Dedifferentiated amniotic fluid mesenchymal stem cell (primary cell): ENCODE measurements at regions not wholly inside any gene's neighbourhood (a gene's known extent, or its start where the extent isn't known, plus 50 kb on each side); places are given as distances from the start of the nearest gene placed in this dataset.
"Not testable (repeated sequence)": the region's sequence is repeated elsewhere in the genome, so short reads cannot be mapped to it uniquely, and the experiment has no call there.

ENCODE experiments used
- DNase-seq: peaks from one replicate; pipeline ENCODE4 v3.0.0-alpha.2; 2016; ENCODE audit errors: extremely low spot score

GRCh38 chr9:110123341-110124095 is 84.4 kb downstream of the C9orf152 start:
- peak; percentile 63 for DNase-seq

DNA sequence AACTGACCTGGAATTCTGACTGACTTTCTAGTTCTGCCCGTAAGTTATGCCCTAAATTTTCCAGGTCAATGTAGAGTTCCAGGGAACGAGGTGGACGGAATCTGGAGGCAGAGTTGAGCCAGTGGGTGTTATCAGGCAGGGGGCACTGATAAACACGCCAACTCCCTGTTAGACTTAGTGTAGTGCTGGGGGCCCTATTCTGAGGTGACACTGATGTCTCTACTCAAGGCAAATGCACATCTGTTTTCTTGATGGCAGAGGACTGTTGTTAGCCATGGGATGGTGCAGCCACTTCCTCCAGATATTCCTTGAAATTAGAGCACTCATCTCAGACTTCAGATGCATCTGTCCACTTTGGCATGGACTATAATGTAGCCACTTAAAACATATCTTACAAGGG is 83.5 kb downstream of the C9orf152 start:
- no peak for DNase-seq

DNA sequence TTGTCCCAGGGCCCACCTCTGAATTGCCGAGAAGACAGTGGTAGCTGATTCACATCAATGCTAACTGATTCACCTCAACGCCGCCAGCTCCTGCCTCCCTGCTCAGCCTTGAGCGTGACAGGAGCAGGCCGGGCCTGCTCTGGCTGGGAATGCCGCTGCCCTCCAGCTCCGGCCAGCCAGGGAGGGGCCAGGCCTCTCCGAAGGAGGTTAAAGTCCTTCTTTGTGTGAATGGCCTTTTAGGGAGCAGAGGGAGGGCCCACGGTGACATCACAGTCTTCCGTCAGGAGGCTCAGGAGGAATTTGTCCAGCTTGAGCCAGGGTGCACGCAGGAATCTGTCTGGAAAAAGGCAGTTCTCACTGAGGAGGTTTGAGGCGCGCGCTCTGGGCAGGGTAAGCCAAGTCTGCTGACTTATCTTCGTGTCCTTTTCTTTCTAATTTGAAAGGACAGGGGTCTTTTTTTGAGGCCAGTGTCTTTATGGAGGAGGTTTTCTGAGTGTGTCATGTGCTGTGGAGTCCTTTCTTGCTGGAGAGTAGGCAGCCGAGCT is 82.7 kb downstream of the C9orf152 start:
- peak; percentile 92 for DNase-seq

DNA sequence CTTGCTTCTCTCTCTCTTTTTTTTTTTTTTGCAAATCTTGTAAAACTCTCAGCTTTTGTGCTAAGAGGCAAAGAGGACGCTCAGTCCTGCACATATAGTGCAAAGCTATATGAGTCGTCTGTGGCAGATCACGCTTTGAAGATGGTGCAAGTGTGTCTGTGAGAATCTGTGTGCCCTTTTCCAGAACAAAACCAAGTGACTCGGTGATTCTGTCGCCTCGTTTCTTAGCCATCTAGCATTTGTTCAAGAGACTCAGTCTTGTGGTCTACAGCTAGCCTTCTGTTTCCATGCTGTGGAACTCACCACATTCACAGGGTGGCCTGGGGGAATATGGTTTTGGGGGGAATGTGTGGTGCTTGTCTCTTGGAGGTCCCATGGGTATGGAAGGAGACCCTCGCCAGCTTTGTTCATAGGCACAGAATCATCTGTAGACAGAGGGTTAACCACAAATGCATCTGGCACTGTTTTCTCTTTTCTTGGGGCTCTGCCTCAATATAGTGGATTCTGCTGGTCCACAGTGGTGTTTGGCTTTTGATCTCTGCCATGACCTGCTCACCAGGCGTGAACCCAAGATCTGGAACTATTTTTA is 82.1 kb downstream of the C9orf152 start:
- no peak for DNase-seq

DNA sequence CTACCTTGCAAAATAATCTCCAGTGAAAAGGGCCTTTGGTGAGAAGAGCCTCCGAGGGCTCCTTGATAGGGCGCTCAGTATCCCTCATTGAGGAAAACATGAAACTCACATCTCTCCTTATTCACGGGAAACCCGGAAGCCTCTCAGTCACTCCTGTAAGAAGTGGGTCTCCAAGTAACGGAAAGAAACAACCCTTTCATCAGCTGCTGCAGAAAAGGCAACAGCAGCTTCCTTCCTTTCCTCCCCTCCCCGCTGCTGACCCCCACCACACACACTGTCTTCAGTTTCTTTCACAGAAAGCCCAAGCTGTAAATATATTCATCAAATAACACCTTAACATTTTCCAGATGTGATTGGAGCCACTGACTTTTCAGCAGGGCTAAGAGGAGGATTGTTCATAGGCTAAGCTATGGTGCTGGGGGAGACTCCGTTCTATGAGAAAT is 81.4 kb downstream of the C9orf152 start:
- DNase-seq: no peak

- DNase-seq: no peak
Measured at GRCh38 chr9:110126986-110127864, 80.7 kb downstream of the C9orf152 start.

- DNase-seq: no peak
Measured at GRCh38 chr9:110128664-110129329, 79.2 kb downstream of the C9orf152 start.

DNA sequence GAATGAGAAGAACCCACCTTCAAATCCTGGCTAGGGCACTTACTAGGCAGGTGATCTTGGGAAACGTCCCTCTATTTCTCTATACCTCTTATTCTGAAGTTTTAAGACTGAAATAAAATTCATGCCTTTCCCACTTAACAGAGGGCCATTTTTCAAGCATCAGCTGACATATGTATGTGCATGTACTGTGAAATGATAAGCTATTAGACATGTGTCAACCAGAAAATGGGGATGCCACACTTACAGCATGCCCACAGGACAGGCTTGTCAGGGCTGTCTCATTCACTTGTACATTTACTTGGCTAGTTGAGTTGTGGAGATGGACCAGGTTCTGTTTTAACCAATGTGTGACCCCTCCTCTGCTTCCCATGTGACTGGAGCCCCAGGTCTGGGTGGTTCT is 78.5 kb downstream of the C9orf152 start:
- no peak for DNase-seq

DNA sequence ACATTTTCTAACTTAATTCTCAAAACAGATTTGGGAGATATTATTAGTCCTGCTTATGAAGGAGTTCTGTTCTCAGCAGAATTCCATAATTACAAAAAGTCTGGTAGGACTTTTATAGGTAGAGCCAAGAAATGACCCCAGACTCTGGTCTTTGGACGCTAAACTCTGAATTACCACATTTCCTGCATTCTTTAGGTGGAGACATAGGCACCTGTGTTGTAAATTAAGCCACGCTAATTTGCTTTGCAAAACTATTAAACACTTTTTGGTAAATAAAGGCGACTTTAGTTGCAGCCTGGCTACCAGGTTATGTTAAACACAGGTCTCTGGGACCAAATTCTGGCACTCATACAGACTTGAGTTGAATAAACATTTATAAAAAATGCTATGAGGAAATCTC is 77.7 kb downstream of the C9orf152 start:
- DNase-seq: no peak

DNA sequence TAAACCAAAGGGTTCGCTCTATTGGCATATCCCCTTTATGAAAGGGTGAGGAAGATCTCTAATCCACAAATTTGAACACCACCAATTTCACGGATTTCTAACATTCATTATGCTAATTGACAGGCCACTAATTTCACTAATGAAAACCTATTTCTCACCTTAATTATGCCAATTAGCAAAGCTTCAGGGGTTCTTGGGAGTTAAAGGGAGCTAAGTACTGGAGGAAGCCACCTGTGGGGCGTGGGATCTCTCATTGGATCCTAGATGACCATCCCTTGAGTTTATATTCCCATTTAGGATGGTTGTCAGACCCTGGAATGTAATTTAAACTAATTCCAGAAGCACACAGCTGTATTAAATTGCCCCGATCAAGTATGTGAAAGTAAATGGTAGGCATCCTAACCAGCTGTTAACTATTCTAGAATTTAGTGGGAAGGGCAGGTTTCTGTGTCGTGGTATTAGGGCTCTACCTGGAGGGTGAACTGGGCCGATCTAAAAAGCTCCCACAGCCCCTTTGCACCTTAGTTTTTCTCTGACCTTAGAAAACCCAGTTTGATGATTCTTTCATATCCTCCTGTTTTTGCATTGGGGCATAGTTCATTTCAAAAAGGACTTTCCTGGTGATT is 77.1 kb downstream of the C9orf152 start:
- DNase-seq: no peak

DNA sequence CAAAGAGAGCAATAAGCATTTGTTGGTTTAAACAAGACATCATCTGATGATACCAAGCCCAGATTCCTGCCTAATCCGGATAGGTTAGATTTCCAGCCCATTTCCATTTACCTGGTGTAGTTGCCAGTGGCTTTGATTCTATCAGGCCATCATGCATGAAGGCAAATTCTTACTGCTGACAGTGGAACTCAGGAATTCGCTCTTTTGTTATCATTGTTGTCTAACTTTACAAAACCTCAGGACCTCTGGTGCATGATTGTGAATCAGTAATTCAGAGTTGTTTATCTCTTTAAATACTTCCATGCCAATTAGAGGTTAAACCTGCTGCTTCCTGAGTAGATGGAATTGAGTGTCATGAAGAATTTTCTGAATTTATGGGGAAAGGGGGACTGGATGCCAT is 76.5 kb downstream of the C9orf152 start:
- no peak for DNase-seq

DNA sequence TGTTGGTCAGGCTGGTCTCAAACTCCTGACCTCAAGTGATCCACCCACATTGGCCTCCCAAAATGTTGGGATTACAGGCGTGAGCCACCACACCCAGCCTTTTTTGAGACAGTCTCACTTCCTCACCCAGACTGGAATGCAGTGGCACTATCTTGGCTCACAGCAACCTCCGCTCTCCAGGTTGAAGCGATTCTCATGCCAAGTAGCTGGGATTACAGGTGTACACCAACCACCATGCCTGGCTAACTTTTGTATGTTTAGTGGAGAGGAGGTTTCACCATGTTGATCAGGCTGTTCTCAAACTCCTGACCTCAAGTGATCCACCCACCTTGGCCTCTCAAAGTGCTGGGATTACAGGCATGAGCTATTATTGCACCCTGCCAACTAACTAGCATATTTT is 75.4 kb downstream of the C9orf152 start:
- DNase-seq: not testable (repeated sequence)

GRCh38 chr9:110133059-110133458 is 74.9 kb downstream of the C9orf152 start:
- DNase-seq: no peak

GRCh38 chr9:110133608-110134210 is 74.2 kb downstream of the C9orf152 start:
- DNase-seq: no peak

GRCh38 chr9:110135846-110136245 is 72.1 kb downstream of the C9orf152 start:
- DNase-seq: no peak

DNA sequence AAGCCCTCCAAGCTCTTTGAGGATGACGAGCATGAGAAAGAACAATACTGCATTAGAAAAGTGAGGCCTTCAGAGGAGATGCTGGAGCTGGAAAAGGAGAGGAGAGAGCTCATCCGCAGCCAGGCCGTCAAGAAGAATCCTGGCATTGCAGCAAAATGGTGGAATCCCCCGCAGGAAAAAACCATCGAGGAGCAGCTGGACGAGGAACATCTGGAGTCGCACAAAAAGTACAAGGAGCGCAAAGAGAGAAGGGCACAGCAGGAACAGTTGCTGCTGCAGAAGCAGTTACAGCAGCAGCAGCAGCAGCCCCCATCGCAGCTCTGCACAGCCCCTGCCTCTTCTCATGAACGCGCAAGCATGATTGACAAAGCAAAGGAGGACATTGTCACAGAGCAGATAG is 71.2 kb downstream of the C9orf152 start:
- DNase-seq: no peak

DNA sequence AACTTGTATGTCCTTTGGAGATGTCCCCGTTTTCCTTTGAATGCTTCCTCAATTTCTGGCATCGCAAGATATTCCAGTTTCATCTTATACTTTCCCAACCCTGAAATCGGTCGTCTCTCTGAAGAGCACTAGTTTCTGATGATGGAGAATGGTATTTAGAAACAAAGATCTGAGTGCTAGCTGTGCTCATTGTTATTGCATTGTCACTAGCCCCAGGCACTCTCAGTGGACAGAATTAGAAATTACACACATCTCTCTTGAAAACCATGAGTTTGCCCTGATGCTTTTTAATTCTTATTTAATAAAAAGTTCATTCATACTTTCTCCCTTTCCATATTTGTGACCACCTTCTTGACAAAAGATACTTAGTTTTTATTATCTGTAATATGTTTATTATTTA is 67.7 kb downstream of the C9orf152 start:
- no peak for DNase-seq

- peak; percentile 86 for DNase-seq
Measured at GRCh38 chr9:110141227-110141793, 66.6 kb downstream of the C9orf152 start.

- no peak for DNase-seq
Measured at GRCh38 chr9:110142253-110142652, 65.7 kb downstream of the C9orf152 start.

DNA sequence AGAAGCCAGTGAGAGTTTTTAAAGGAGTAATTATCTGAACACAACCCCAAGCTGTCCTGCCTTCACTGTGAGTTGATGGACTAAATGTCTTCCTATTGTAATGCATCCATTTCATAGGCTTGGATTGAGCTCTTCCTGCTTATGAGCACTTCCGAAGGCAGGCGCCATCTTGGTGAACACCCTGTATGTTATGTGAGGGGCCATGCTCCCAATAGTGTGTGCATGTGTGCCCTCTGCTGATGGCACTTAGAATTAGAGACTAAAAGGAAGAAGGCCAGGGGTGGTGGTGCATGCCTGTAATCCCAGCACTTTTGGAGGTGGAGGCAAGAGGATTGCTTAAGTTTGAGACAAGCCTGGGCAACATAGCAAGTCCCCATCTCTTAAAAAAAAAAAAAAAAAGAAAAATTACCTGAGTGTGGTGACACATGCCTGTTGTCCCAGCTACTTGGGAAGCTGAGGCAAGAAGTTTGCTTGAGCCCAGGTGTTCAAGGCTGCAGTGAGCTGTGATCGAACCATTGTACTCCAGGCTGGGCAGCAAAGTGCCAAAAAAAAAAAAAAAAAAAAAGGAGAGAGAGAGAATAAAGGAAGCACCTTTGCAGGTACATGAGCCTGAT is 65.0 kb downstream of the C9orf152 start:
- no peak for DNase-seq
